HG02973 (cell line): ENCODE measurements at regions not wholly inside any gene's neighbourhood (a gene's known extent, or its start where the extent isn't known, plus 50 kb on each side); places are given as distances from the start of the nearest gene placed in this dataset.

Experiments used
- ATAC-seq: cut with Tn5 transposase; IDR thresholded peaks from one replicate; pipeline ENCODE4 v1.9.1; 2021; ENCODE audit warnings: moderate library complexity; ENCODE audit not compliant: unreplicated experiment

GRCh38 chr11:111044751-111045406 lies 200.6 kb upstream of the POU2AF2 start:
- no peak for ATAC-seq

- no peak for ATAC-seq
Observed at GRCh38 chr11:111039982-111040381, 205.5 kb upstream of the POU2AF2 start.

GRCh38 chr11:111035746-111036145 lies 209.8 kb upstream of the POU2AF2 start:
- ATAC-seq, result no peak

- ATAC-seq, result no peak
Observed at GRCh38 chr11:111026241-111026640, 219.3 kb upstream of the POU2AF2 start.

DNA sequence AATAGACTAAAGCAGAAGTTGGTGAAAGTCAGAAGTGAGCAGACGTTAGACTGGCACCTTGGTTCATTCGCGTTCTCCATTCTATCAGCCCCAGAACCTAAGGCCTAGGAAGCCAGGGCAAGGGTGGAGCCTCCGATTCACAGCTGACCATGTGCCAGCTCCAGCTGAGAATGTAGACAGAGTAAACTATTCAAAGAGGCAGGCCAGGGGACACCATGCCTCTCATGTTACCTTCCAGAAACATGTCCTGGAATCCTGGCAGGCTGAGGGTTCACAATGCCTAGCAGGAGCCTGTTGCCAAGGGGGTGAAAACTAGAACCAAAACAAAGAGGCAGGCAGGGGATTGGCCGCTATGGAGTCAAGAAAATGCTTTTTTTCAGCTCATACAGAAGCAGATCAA lies 224.4 kb upstream of the POU2AF2 start:
- no peak for ATAC-seq

DNA sequence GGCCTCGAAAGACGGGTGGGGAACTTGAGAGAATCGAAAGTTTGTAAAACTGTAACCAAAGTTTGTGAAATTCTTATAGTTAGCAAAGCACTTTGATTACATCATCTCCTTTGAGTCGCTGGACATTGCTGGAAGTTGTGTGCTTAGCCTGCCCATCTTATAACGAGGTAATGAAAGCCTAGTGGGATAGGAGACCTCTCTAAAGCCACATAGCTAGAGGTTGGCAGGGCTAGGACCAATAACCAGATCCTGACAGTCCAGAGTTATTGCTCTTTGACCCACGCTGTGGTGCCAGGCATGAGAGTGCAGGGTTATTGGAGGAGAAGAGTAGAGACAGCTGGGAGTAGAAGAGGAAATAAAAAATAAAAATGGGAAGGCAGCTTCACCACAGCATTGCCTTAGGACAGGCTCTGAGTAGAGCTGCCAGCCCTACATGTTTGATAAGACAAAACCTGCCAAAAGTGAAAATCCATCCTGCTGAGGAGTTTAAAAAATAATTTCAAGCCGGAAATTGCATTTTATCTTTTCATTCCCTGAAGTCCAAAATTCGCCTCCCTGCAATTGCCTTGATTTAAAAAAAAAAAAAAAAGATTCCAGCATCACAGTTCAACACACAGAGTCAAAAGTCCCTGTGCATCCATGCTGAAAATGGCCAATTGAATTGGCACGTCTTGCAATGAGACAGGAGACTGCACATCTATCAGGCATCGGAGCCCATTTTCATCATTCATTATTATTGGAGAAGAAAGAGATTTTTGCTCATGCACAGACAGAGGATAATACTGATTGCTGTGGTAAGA lies 225.5 kb upstream of the POU2AF2 start:
- no peak for ATAC-seq

GRCh38 chr11:111019451-111019850 lies 226.1 kb upstream of the POU2AF2 start:
- no peak for ATAC-seq

DNA sequence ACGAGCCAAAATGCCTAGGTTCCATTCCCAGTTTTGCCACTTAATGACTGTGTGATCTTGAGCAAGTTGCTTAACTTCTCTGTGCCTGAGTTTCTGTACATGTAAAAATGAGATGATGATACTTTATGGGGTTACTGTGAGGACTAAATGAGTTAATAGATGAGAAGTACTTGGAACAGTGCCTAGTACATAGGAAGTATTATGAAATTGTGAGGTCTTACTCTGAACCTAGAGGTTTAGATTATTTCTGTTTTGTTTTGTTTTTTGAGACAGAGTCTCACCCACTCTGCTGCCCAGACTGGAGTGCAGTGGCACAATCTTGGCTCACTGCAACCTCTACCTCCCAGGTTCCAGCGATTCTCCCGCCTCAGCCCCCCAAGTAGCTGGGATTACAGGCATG lies 227.0 kb upstream of the POU2AF2 start:
- no peak for ATAC-seq

DNA sequence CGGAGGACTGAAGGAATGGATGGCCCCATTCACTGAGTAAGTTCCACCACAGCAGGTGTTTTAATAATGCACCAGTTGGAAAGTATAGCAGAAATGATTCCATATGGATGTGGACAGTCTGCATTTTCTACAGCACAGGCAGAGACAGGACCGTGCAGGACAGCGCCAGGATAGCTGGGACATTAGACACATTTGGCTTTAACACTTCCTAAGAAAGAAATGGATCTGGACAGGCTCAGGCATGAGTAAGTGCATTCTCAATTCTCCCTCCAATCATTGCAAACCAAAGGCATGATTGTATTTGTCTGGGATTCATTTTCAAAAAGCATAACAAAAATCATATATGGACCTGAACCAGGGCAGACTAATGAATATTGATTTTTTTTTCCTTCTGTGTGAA lies 233.0 kb upstream of the POU2AF2 start:
- no peak for ATAC-seq

GRCh38 chr11:111011275-111011594 lies 234.3 kb upstream of the POU2AF2 start:
- ATAC-seq, result no peak

DNA sequence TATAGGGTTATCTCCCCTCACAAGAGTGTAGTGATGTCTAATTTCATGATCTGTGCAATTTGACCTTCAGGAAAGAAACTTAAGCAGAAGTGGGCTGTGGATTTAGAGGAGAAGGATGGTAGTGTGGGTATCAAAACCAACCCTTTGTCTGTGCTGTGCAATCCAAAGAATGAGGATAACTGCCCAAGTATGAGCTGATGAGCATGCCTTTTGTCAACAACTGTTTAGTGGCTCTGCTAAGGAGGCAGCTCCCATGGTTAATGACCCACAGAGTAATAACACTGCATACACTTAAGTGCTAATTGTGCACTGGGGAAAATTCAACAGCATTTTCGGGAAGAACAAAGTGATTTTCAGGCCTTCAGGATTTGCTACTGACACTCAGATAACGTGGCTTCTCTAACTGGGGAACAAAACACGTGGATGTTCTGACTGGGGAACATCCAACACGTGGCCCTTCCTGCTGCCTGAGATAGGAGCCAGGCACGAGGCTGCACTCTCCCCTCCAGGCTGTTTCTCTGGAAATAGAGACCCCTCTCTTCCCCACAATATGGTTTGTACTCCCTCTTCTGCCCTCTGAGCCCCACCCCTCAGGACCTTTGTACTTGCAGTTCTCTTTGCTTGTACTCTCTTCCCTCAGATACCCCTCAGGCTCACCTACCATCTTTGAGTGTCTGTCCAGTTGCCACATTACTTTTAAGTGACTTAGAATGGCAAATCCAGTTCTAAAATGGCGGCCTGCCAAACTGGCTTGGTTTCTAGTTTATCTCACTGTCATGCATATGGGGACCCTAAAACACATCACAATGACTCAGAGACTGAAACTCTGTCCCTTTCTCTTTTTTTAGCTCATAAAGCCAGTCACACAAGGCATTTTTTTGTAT lies 234.9 kb upstream of the POU2AF2 start:
- ATAC-seq, result no peak

DNA sequence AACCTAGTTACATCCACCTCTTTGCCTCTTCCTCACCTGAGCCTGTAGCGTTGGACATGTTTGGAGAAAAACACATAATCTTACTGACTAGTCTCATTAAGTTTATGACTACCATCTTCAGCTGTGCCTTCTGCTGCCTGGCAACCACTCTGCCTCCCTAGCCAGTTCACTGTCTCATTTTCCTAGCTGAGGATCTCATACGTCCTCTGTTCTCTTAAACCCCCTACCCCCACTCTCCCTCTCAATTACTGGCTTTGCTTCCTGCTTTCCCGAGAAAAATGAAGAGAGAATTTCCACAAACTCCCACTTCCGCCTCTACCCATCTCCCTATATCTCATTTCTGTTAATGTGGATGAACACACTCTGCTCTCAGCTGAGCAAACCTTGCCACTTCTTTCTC lies 239.3 kb upstream of the POU2AF2 start:
- ATAC-seq, result no peak

DNA sequence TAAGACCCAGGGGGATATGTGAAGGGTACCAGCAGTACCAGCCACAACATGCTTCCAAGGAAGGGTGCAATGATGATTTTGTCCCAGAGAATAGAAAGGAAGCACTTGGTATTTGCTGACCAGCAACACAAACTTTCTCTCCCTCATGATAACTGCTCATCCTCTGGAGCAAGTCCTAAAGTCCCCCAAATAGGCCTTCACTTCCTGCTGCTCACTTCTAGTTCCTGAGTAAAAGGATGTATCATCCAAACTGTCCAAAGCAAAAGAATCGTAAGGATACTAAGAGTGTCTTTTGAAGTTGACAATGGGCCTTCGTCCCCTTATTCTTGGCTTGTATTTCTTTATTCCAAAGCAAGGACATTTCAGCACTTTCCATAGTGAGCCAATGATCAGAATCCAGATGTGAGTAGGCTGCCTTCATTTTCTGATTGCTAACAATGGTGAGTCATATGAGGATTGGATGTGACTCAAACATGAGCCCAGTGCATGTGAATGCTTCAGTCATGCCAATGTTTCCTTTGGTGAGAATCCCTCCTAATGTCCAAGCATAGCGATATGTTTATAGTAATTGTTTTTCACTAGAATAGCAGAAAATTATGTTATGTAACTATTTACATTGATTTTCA lies 243.4 kb upstream of the POU2AF2 start:
- no peak for ATAC-seq

DNA sequence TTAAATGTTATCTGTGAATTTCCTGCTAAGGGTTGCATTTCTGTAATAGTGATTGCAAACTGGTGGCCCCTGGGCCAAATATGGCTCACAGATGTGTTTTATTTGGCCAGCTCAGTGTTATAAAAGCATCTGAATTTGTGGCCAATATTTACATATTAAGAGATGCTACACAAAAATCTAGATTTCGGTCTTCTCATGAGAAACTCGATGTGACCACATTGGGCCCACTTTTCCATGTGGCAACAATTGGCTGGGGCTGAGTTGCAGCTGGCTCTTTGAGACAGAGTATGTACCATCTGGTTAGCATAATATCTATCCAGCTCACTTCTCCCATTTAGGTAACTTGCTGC lies 244.5 kb upstream of the POU2AF2 start:
- ATAC-seq, result no peak

DNA sequence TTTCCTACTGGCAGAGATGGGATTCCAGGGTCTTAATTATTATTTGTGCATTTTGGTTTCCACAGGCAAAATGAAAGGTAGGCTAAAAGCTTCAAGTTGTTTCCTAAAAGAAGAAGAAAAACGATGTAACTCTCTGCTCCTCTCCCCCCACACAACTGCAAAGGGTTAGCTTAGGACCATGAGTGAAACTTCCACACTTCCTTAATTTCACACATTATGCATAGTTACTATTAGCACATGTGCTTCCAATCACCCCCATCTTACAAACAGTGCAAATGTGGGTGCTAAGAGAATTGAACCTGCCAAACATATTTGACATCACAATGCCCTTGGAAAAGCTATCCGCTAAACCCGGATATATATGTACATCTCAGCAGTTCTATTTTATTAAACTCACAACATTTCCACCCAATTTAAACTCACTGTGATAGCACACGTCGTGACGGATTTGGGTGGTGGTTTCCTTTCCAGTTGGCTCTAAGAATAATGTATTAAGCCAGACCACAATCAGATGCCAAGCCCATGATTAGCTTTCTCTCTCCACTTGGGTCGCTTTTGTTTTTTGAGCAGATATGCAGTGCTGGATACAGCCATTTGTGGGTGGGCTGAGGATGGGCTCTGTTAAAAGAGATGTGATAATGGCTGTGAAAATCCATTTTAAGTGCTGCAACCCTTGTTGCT lies 245.0 kb upstream of the POU2AF2 start:
- ATAC-seq, result no peak

DNA sequence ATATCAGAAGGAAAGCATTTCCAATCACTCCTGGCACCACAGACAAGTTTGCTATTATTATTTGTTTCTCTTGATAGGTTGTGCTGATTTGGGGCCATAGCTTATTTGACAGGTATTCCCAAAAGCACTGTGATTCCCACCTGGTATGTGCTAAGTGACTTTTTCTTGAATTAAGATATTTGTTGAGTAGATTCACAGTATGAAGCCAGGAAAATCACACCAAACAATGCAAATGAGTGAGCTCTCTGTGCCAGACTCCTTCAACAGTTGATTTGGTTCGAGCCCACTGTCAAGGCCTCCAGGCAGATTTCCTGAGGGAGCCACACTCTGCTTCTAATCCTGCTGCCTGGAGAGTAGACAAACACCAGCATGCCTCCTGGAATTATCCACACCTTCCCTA lies 253.0 kb upstream of the POU2AF2 start:
- ATAC-seq, result no peak

DNA sequence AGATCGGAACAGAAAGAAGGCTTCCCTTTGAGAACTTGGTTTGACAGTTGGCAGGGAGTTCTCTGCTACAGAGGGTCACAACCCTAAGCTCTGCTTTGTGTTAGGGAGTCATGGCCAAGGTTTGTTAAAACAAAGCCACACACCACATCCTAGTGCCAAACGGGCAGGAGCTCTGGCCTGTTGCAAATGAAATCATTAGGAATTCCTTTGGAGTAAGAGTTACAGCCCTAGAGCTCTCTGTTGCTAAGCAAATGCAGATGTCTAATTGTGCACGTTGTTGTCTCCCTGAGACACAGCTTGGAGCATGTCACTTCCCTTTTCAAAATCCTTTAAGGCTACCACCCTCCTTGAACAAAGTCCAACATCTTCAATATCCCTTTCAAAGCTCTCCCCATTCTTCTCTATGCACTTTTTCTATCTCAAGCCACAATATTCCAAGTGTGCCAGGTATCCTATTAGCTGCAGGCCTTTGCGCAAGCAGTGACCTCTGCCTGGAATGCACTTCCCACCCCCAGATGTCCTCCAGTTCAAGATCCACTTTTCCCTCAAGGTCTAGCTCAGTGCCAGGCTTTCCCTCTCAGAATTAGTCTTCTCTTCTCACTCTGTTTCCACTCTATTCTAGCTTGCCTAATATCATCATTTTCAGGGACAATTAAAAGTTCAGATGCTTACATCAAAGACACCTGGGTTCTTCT lies 253.7 kb upstream of the POU2AF2 start:
- no peak for ATAC-seq

GRCh38 chr11:110990311-110990710 lies 255.2 kb upstream of the POU2AF2 start:
- ATAC-seq, result no peak

DNA sequence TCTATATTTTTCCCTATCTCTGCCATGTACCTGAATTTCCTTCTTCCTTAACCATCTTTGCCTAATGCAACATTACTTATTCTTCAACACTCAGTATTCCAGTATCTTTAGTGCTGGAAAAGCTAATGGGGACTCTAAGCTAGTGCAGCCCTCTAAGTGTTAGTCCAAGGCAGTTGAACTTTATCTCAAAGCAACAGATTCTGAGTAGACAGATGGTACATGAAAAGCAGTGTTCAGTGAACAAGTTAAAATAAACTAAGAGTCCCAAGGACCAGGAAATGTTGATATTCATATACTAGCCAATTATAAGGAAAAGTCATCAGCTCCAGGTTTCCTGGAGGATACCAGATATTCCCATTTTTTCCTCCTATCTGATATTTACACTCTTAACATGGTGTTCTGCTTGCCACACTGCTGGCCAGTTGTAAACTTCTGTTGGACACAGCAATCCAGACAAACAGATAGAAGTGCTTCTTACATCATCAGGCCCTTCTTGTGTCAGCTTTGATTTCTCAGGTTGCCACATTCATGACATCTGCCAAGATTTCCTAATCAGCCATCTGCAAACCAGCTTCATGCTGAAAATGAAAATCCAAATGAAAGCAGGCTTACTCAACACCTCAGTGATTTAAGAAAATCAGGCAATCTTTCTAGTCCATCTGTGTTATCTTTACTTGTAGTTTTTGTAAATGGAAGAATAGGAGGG lies 255.9 kb upstream of the POU2AF2 start:
- ATAC-seq, result no peak

DNA sequence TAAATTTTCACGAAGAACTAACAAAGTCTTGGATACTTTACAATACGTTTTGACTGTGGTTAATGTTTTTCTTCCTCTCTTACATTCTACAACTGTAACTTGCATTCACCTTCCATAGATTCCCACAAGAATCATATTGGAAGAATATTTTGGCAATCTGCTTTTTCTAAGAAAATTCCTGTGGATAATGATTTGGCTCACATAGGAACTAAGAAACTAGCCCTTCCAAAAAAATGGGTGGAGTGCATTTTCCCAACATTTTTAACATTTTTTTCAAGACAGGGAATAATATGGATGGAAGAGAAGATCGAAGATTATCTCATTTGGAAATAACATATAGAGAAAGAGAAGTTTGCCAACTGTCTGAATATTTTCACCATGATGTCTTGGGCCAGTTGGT lies 256.9 kb upstream of the POU2AF2 start:
- ATAC-seq, result no peak
